Ovary (tissue), 7 donors: ENCODE measurements at regions not wholly inside any gene's neighbourhood (a gene's known extent, or its start where the extent isn't known, plus 50 kb on each side); places are given as distances from the start of the nearest gene placed in this dataset.
"Not testable (repeated sequence)": the region's sequence is repeated elsewhere in the genome, so short reads cannot be mapped to it uniquely, and the experiment has no call there.

ENCODE experiments used
- DNase-seq, 5 donors: peaks; one replicate each; pipeline ENCODE4 v3.0.0-alpha.2; 2019 to 2020
- H3K27ac ChIP-seq, 2 donors: fragments of 200-600 bp; one replicate each; pipeline versions ENCODE4 v1.5.1 to v1.8.0; 2019 to 2022
- H3K27me3 ChIP-seq: fragments of 200-600 bp; one replicate; pipeline ENCODE4 v1.8.0; 2022
- H3K36me3 ChIP-seq: fragments of 200-600 bp; sonication (generic); one replicate; pipeline ENCODE4 v1.5.1; 2019
- H3K4me1 ChIP-seq: one replicate; pipeline ENCODE4 v1.8.1; 2013; ENCODE audit warnings: mild to moderate bottlenecking, moderate library complexity; ENCODE audit not compliant: insufficient read depth
- H3K4me3 ChIP-seq: fragments of 200-600 bp; sonication (generic); one replicate; pipeline ENCODE4 v1.5.1; 2017
- H3K9me3 ChIP-seq, 2 donors: fragments of 200-600 bp in 1 of 2; sonication (generic) in 1 of 2; one replicate each; pipeline versions ENCODE4 v1.5.1 to v1.8.1; 2013 to 2019; ENCODE audit warnings: mild to moderate bottlenecking in 1 of 2, moderate library complexity in 1 of 2
- EP300 ChIP-seq: sonication (generic); formaldehyde crosslinking; IDR thresholded peaks from one replicate; pipeline ENCODE4 v1.6.1; 2017; ENCODE audit warnings: antibody characterized with exemption
- POLR2A ChIP-seq: fragments of 450-650 bp; IDR thresholded peaks from one replicate; pipeline ENCODE4 v1.6.1; 2017; ENCODE audit warnings: antibody characterized with exemption, mild to moderate bottlenecking, moderate library complexity
- WGBS, 3 donors: extraction: QIAGEN DNeasy Blood & Tissue Kit in 1 of 3; methylation state at CpG; one replicate each; pipeline versions ENCODE4 v1.1.5 to v1.1.7; 2013 to 2017; 5-methylcytosine and 5-hydroxymethylcytosine counted together
- intact Hi-C, 4 donors: fragments of 100-400 bp; cut with DNase I; formaldehyde crosslinking; loops; one replicate each; pipeline versions ENCODE4 v1.11.0 to v1.15.1; 2022 to 2023
- TF ChIP-seq, protein P1 (sequence below), 3 donors: fragments of 450-650 bp in 2 of 3; fragments of 200-600 bp in 1 of 3; IDR thresholded peaks; one replicate each; pipeline versions ENCODE4 v1.5.1 to v1.8.0; 2016 to 2022; ENCODE audit warnings: antibody characterized with exemption in 3 of 3, mild to moderate bottlenecking in 1 of 3
- donor health status: DM: no; HTN: no; CAD: no; lungs with moderate emphysema.
- donor health status: DM: no; HTN: no; CAD: no.
- donor health status: Bipolar disorder and iron deficiency.
- donor health status: DM: no; HTN: no; CAD: no.
- donor health status: DM: yes; HTN: yes; CAD: no.

DNA sequence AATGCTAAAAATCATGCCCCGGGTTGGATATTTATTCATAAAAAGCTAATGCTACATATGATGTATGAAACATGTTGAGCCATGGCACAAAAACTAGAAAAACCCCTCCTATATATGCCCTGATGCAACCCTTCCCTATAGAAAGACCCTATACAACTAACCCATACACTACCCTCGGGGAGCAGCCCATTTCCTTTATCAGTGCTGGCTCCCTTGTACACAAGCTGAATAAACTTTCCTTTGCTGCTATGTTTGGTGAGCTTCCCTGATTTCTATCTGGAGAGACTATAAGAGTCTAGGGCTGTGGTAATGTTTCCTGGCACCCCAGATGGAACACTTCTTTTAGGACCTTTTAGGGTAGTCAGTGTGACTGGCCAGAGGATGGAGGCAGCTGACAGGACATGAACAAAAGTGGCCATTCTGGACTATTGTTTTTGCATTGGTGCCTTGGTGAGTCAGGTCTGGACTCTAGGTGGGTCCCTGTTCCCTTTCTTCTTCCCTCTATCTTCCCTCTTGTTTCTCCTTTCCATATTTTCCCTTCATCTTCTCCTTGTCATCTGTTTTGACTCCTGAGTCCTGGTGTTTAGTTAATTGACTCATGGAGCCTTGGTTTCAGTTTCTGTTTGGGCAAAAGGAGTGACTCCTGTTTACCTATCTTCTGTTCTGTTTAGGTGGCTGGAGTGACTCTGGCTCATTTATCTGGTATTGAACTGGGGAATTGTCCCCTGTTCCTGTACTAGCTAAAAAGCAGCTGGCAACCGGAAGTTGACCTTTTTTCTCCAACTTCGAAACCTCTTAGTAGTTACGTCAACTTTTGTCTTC is 1321.8 kb upstream of the PCDH9 start:
- no peak for DNase-seq
- no peaks in the 10 kb centered on the region for H3K9me3 ChIP-seq
- no peaks in the 10 kb centered on the region for H3K27me3 ChIP-seq
- no peaks in the 10 kb centered on the region for H3K4me1 ChIP-seq
- 85 to 93% (median 90%) methylated on average over 5 of the region's 5 CpGs for WGBS, 3 donors
- TF ChIP-seq, protein P1, sequence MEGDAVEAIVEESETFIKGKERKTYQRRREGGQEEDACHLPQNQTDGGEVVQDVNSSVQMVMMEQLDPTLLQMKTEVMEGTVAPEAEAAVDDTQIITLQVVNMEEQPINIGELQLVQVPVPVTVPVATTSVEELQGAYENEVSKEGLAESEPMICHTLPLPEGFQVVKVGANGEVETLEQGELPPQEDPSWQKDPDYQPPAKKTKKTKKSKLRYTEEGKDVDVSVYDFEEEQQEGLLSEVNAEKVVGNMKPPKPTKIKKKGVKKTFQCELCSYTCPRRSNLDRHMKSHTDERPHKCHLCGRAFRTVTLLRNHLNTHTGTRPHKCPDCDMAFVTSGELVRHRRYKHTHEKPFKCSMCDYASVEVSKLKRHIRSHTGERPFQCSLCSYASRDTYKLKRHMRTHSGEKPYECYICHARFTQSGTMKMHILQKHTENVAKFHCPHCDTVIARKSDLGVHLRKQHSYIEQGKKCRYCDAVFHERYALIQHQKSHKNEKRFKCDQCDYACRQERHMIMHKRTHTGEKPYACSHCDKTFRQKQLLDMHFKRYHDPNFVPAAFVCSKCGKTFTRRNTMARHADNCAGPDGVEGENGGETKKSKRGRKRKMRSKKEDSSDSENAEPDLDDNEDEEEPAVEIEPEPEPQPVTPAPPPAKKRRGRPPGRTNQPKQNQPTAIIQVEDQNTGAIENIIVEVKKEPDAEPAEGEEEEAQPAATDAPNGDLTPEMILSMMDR (IDR thresholded peaks at IDR 0.05): no peak
- TF ChIP-seq POLR2A (no peak), EP300 (no peak)
- no peak overlapping the region for H3K27ac ChIP-seq
- no peak overlapping the region for H3K4me3 ChIP-seq
- intact Hi-C loops: no loop called here
- no peaks in the 10 kb centered on the region for H3K36me3 ChIP-seq

DNA sequence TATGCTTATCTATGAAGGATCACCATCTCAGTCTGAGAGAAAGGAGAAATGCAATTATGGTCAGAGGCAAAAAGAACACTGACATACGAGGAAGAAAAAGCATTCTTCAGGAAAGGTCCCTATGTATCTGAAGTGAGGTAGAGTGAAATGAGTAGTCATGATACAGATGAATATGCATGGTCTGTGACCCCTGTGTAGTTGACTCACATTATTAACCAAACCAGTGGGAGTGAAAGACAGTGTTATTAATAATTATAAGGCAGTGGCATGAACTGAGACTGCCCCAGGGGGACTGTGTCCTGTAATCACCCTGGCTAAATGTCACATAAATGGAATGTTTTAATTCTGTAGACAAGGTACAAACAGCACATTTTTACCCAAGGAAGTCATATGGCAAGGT is 1320.2 kb upstream of the PCDH9 start:
- H3K27ac ChIP-seq: no peak overlapping the region
- no peaks in the 10 kb centered on the region for H3K9me3 ChIP-seq
- no peak overlapping the region for H3K4me3 ChIP-seq
- no peaks in the 10 kb centered on the region for H3K4me1 ChIP-seq
- intact Hi-C loops: no loop called here
- no peaks in the 10 kb centered on the region for H3K36me3 ChIP-seq
- TF ChIP-seq EP300: no peak
- no peaks in the 10 kb centered on the region for H3K27me3 ChIP-seq
- 59 to 76% (median 64%) methylated on average over 1 of the region's 1 CpG for WGBS, 3 donors
- no peak for DNase-seq

DNA sequence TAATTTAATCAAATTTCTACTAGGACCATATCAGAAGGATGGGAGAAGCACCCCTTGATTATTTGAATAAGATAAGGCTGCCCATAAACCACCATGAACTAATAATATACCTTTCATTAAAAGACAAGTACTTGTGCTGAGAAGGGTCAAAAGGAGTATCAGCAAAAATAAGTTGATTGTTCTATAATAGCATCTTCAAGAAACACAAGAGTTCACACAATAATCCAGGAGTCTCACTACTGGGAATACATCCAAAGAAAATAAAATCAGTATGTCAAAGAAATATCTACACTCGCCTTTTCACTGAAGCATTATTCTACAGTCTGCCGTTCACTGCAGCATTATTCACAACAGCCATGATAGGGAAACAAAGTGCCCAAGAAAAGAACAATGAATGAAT is 1310.1 kb upstream of the PCDH9 start:
- Histone ChIP-seq H3K27me3 (no peaks in the 10 kb centered on the region), H3K36me3 (no peaks in the 10 kb centered on the region), H3K4me1 (no peaks in the 10 kb centered on the region), H3K4me3 (no peak overlapping the region), H3K27ac (no peak overlapping the region), H3K9me3 (no peaks in the 10 kb centered on the region)
- TF ChIP-seq POLR2A (no peak), EP300 (no peak)
- TF ChIP-seq, protein P1 (IDR thresholded peaks at IDR 0.05): no peak
- 56 to 72% (median 70%) methylated on average over 2 of the region's 2 CpGs for WGBS, 3 donors
- intact Hi-C loops: no loop called here
- no peak for DNase-seq

DNA sequence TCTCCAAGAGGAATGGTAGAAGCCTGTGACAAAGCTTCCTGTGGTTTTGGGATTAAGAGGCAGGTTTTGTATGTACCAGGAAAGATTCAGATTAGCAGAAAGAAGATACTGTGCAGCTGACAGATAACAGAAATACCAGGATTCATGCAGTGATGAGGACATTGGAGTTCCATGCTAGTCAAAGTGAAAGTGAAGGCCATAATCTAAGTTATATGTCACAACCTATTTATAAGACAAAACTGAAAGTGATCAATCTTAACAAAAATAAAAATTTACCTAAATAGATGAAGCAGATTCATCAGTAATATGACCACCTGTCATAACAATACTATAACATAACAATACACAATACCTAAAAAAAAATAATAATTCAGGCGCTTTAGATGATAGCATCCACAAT is 1305.2 kb upstream of the PCDH9 start:
- Histone ChIP-seq H3K4me3 (no peak overlapping the region), H3K36me3 (no peaks in the 10 kb centered on the region), H3K9me3 (no peaks in the 10 kb centered on the region), H3K27me3 (no peaks in the 10 kb centered on the region), H3K4me1 (no peaks in the 10 kb centered on the region), H3K27ac (no peak overlapping the region)
- WGBS, 3 donors: 92 to 100% (median 99%) methylated on average over 1 of the region's 1 CpG
- DNase-seq: no peak
- TF ChIP-seq POLR2A (no peak), EP300 (no peak)
- TF ChIP-seq, protein P1 (IDR thresholded peaks at IDR 0.05): no peak
- intact Hi-C loops: no loop called here

DNA sequence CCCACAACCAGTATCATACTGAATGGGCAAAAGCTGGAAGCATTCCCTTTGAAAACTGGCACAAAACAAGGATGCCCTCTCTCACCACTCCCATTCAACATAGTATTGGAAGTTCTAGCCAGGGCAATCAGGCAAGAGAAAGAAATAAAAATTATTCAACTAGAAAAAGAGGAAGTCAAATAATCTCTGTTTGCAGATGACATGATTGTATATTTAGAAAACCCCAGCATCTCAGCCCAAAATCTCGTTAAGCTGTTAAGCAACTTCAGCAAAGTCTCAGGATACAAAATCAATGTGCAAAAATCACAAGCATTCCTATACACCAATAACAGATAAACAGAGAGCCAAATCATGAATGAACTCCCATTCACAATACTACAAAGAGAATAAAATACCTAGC is 1297.0 kb upstream of the PCDH9 start:
- WGBS, 3 donors: 87 to 89% (median 89%) methylated on average over 1 of the region's 1 CpG
- DNase-seq, H3K27ac ChIP-seq: not testable (repeated sequence)

More for the DNA sequence above, 1297.0 kb upstream of the PCDH9 start:
- H3K9me3 ChIP-seq, H3K4me3 ChIP-seq, intact Hi-C loops, H3K36me3 ChIP-seq, H3K27me3 ChIP-seq, H3K4me1 ChIP-seq: not testable (repeated sequence)
